GM20000 (cell line): ENCODE measurements at regions not wholly inside any gene's neighbourhood (a gene's known extent, or its start where the extent isn't known, plus 50 kb on each side); places are given as distances from the start of the nearest gene placed in this dataset.

Source experiments
- DNase-seq: peaks from one replicate; pipeline ENCODE4 v3.0.0; 2012; ENCODE audit warnings: low spot score
- TF ChIP-seq, protein P1 (sequence below): IDR thresholded peaks from 2 replicates; pipeline ENCODE4 v1.5.1; 2012; ENCODE audit warnings: mild to moderate bottlenecking, control low read depth; ENCODE audit errors: extremely low read depth, missing control alignments

DNA sequence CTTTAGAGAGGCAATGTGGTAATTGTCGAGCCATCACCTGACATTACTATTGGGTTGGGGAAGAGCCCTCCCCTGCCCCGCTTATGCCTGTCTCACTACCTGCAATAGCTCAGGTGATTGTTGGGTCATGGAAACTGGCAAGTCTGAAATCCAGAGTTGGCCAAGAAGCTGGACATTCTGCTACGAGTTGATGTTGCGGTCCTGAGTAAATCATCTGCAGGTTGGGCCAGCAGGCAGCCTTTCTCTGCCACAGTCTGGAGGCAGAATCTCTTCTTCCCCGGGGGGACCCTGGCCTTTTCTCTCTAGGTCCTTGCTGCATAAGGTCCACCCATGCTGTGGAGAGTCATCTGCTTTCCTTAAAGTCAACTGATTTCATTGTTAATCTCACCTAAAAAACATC, 142.4 kb downstream of the THBS2 start:
- DNase-seq = no peak
- TF ChIP-seq, protein P1, sequence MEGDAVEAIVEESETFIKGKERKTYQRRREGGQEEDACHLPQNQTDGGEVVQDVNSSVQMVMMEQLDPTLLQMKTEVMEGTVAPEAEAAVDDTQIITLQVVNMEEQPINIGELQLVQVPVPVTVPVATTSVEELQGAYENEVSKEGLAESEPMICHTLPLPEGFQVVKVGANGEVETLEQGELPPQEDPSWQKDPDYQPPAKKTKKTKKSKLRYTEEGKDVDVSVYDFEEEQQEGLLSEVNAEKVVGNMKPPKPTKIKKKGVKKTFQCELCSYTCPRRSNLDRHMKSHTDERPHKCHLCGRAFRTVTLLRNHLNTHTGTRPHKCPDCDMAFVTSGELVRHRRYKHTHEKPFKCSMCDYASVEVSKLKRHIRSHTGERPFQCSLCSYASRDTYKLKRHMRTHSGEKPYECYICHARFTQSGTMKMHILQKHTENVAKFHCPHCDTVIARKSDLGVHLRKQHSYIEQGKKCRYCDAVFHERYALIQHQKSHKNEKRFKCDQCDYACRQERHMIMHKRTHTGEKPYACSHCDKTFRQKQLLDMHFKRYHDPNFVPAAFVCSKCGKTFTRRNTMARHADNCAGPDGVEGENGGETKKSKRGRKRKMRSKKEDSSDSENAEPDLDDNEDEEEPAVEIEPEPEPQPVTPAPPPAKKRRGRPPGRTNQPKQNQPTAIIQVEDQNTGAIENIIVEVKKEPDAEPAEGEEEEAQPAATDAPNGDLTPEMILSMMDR = no peak

DNA sequence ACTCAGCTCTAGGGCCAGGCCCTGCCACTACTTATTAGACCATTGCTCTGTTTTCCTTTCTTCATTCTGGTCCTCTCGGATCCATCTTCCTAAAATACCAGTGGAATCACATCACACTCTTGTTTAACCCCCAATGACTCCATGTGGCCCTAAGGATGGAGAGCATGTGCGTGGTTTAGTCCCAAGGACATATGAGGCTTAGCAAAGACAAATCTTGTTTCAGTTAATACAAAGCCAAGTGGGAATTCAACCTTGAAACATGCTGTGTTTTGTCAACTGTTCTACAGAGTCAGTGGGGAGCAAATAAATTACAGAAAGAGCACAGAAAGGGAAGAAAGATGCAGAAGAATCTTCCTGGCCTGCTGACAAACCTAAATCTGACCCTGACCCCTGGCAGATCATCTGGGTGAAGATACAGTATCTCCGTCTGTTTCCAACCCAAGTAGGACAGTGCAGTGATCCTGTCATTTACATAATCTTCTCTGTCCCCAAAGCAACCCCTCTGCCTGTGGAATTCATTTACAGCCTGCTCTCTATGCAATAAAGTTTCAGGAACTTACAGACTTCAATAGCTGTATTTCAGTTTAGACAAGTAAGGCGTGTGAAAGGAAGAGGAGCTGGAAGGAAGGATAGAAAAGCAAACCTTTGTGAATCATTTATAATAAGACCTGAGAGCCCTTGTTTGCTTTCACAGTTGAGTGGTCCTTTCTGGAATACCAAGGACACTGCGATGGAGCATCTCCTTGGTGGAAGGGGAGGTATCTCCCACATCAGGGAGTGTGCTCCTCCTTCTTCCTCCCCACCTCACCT, 144.0 kb downstream of the THBS2 start:
- TF ChIP-seq, protein P1 = no peak
- DNase-seq = no peak

DNA sequence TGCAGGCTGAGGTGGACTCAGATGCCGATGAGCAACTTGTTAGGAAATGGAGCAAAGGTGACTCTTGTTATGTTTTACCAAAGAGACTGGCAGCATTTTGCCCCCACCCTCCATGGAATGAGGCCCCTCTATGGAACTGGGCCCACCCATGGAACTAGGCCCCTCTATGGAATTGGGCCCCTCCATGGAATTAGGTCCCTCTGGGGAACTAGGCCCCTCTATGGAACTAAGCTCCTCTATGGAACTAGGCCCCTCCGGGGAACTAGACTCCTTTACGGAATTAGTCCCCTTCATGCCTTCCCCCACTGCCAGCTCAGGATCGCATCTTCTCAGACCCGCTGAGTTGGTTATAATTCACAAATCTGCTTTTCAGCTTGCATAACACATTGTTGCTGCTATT, 144.9 kb downstream of the THBS2 start:
- no peak for DNase-seq
- TF ChIP-seq, protein P1 = no peak

DNA sequence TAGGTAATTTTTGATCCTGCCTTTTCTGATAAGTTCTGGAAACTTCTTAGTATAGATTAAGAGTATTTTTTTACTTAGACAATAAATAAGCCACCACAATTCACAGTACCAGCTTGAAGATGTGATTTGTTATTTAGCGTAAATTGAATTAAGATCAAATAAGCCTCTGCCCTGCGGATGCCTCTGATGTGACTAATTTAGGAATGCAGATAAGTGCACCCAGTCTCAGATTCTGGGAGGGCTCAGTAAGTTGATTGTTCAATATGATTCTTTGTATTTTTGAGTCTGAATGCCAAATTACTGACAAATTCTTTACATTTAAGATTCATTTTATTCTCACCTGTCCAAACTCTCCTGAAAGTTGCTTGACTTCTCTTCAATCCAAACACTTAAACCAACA, 147.5 kb downstream of the THBS2 start:
- TF ChIP-seq, protein P1 = no peak

DNA sequence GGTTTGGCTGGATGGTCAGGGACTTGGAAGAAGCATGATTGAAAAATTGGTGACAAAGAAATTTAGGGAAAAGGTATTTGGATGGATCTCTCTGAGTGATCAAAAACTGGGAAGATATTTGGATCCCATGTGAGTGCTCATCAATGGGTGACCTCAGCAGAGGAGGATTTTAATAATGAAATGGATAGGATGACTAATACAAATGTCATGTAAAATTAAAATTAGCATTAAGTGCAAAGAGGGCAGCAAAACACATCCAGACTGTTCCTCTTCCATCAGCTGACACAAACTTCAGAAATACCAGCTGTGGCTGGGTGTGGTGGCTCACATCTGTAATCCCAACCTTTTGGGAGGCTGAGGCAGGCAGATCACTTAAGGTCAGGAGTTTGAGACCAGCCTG, 151.7 kb downstream of the THBS2 start:
- TF ChIP-seq, protein P1 = no peak
- DNase-seq = no peak

More for the DNA sequence above, 147.5 kb downstream of the THBS2 start:
- no peak for DNase-seq

DNA sequence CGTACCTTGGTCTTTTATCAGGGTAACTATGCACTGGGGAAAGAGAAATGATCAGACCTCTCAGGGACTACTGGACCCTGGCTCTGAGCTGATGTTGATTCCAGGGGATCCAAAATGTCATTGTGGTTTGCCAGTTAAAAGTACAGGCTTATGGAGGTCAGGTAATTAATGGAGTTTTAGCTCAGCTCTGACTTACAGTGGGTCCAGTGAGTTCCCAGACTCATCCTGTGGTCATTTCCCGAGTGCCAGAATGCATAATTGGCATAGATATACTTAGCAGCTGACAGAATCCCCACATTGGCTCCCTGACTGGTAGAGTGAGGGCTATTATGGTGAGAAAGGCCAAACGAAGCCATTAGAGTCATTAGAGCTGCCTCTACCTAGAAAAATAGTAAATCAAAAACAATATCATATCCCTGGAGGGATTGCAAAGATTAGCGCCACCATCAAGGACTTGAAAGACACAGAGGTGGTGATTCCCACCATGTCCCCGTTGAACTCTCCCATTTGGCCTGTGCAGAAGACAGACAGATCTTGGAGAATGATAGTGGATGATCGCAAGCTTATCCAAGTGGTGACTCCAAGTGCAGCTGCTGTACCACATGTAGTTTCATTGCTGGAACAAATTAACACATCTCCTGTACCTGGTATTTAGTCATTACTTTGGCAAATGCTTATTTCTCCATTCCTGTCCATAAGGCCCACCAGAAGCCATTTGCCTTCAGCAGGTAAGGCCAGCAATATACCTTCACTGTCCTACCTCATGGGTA, 152.4 kb downstream of the THBS2 start:
- TF ChIP-seq, protein P1 = no peak
- no peak for DNase-seq
